ENCODE measurements at regions not wholly inside any gene's neighbourhood (a gene's known extent, or its start where the extent isn't known, plus 50 kb on each side); places are given as distances from the start of the nearest gene placed in this dataset.

DNA sequence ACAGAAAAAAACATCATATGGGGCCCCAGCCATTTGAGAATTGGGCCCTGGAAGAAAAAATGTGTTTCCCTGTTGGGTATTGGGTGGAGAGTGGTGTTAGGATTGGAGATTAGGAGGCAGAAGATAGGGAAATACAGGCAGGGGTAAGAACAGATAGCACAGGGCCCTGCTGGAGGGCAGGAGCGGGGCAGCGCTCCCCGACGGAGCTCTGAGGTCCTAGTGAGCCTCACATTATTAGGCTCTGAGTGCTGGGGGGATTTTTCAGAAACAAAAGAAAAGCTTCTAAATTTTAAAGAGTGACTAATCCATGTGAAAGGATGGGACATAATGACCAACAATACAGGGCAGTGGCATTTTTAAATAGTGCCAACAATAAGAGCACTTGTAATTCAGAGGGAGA is 241.2 kb downstream of the SOX2 start:
- no peaks in the 10 kb centered on the region for H3K36me3 ChIP-seq (ENCODE audit: control insufficient read depth, insufficient read depth, low read length)
- DNase-seq (ENCODE audit: extremely low read depth, insufficient read length): no peak
- no peak overlapping the region for H3K4me3 ChIP-seq (replicated peaks; ENCODE audit: low read depth, low read length)
- no peak for TF ChIP-seq CTCF (IDR thresholded peaks at IDR 0.05; ENCODE audit: insufficient read depth, low read length, poor library complexity, severe bottlenecking)
- no peaks in the 10 kb centered on the region for H3K27me3 ChIP-seq (replicated peaks; ENCODE audit: control insufficient read depth, insufficient read depth, low read length)

- no peak for DNase-seq (ENCODE audit: extremely low read depth, insufficient read length)
- no peak for TF ChIP-seq CTCF (IDR thresholded peaks at IDR 0.05; ENCODE audit: insufficient read depth, low read length, poor library complexity, severe bottlenecking)
- Histone ChIP-seq H3K4me3 (replicated peaks; ENCODE audit: low read depth, low read length) (no peak overlapping the region), H3K36me3 (ENCODE audit: control insufficient read depth, insufficient read depth, low read length) (no peaks in the 10 kb centered on the region), H3K27me3 (replicated peaks; ENCODE audit: control insufficient read depth, insufficient read depth, low read length) (no peaks in the 10 kb centered on the region)
Observed at GRCh38 chr3:181955566-181955965, 243.8 kb downstream of the SOX2 start.

DNA sequence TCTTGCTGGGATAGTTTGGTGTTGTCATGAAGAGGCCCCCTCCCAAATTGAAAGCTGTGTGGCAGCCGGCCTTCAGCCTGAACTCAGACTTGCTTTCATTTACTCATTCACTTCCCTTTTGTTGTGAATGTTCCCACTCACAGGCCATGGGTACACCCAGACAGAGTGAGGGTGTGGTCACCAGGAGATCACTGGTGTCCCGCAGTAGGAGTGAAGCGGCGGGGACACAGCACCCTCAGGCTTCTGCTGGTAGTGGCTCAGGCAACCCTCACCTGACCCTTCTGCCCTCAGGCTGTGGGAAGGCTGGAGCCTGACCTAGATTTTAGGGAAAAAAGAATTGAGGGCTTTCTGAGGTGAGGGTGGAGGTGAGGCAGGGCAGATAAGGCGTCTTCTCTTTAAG is 244.4 kb downstream of the SOX2 start:
- no peaks in the 10 kb centered on the region for H3K27me3 ChIP-seq (replicated peaks; ENCODE audit: control insufficient read depth, insufficient read depth, low read length)
- DNase-seq (ENCODE audit: extremely low read depth, insufficient read length): peak; percentile 25
- no peak for TF ChIP-seq CTCF (IDR thresholded peaks at IDR 0.05; ENCODE audit: insufficient read depth, low read length, poor library complexity, severe bottlenecking)
- H3K36me3 ChIP-seq (ENCODE audit: control insufficient read depth, insufficient read depth, low read length): no peaks in the 10 kb centered on the region
- no peak overlapping the region for H3K4me3 ChIP-seq (replicated peaks; ENCODE audit: low read depth, low read length)

DNA sequence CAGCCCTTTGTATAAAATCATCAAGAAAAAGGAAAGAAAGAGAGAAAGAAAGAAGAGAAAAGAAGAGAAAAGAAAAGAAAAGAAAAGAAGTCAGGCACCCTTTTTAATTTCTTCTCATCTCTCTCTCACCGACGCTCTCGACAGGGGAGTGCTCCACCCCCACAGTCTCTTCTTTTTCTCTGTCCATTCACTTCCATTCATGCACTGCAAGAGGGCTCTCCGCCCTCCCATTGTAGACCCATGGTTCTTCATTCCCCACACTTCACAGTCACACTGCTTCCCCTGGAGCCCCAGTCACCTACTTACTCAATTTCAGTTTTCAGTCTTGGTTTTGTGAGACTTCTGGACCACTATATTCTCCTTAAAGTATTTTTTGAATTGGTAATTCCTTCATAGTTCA is 254.7 kb downstream of the SOX2 start:
- DNase-seq (ENCODE audit: extremely low read depth, insufficient read length): no peak
- H3K36me3 ChIP-seq (ENCODE audit: control insufficient read depth, insufficient read depth, low read length): no peaks in the 10 kb centered on the region
- H3K4me3 ChIP-seq (replicated peaks; ENCODE audit: low read depth, low read length): no peak overlapping the region
- TF ChIP-seq CTCF (IDR thresholded peaks at IDR 0.05; ENCODE audit: insufficient read depth, low read length, poor library complexity, severe bottlenecking): no peak
- H3K27me3 ChIP-seq (replicated peaks; ENCODE audit: control insufficient read depth, insufficient read depth, low read length): no peaks in the 10 kb centered on the region

- no peak for DNase-seq (ENCODE audit: extremely low read depth, insufficient read length)
- no peak for TF ChIP-seq CTCF (IDR thresholded peaks at IDR 0.05; ENCODE audit: insufficient read depth, low read length, poor library complexity, severe bottlenecking)
- no peaks in the 10 kb centered on the region for H3K27me3 ChIP-seq (replicated peaks; ENCODE audit: control insufficient read depth, insufficient read depth, low read length)
- H3K4me3 ChIP-seq (replicated peaks; ENCODE audit: low read depth, low read length): no peak overlapping the region
- no peaks in the 10 kb centered on the region for H3K36me3 ChIP-seq (ENCODE audit: control insufficient read depth, insufficient read depth, low read length)
Observed at GRCh38 chr3:181969925-181970324, 258.2 kb downstream of the SOX2 start.

DNA sequence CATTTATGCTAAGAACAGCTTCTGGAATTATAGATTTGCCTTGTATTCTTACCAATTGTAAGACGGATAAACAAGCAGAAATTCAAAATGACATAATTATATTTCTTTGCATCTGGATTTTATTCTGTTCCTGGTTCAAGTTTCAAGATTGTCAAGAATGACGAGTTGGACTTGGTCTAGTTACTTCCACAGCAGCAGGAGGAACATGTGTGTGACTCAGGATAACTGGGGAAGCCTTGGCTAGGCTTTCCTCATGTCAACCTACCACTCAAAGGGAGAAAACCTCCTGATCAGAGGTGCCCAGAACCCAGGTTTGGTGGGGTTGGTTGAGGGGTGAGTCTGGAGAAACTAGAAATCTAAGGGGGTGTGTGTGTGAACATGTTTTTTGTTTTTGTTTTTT is 259.7 kb downstream of the SOX2 start:
- DNase-seq (ENCODE audit: extremely low read depth, insufficient read length): no peak
- H3K36me3 ChIP-seq (ENCODE audit: control insufficient read depth, insufficient read depth, low read length): no peaks in the 10 kb centered on the region
- no peaks in the 10 kb centered on the region for H3K27me3 ChIP-seq (replicated peaks; ENCODE audit: control insufficient read depth, insufficient read depth, low read length)
- TF ChIP-seq CTCF (IDR thresholded peaks at IDR 0.05; ENCODE audit: insufficient read depth, low read length, poor library complexity, severe bottlenecking): no peak
- no peak overlapping the region for H3K4me3 ChIP-seq (replicated peaks; ENCODE audit: low read depth, low read length)
